ENCODE measurements at regions not wholly inside any gene's neighbourhood (a gene's known extent, or its start where the extent isn't known, plus 50 kb on each side); places are given as distances from the start of the nearest gene placed in this dataset.

DNA sequence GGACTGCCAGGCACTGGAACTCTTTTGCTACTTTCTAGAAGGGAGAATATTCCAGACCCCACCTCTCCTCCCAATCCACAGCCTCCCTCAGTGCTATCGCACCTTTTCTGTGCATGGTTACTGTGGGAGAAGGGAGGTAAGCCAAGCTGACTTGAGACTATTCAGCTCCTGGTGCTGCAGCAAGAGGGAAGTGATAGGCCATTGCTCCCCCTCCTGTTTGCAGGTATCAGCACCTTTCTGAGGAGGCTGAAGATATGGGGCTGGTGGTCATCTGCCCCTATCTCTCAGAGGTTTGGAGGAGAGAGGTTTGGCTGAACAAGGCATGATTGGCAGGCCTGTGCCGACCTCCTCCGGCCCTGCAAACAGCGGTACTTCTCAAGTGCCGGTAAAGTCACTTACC is 103.3 kb upstream of the GATB start:
- no peak overlapping the region for H3K27ac ChIP-seq
- H3K36me3 ChIP-seq, result no peaks in the 10 kb centered on the region
- TF ChIP-seq, protein P1, sequence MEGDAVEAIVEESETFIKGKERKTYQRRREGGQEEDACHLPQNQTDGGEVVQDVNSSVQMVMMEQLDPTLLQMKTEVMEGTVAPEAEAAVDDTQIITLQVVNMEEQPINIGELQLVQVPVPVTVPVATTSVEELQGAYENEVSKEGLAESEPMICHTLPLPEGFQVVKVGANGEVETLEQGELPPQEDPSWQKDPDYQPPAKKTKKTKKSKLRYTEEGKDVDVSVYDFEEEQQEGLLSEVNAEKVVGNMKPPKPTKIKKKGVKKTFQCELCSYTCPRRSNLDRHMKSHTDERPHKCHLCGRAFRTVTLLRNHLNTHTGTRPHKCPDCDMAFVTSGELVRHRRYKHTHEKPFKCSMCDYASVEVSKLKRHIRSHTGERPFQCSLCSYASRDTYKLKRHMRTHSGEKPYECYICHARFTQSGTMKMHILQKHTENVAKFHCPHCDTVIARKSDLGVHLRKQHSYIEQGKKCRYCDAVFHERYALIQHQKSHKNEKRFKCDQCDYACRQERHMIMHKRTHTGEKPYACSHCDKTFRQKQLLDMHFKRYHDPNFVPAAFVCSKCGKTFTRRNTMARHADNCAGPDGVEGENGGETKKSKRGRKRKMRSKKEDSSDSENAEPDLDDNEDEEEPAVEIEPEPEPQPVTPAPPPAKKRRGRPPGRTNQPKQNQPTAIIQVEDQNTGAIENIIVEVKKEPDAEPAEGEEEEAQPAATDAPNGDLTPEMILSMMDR (IDR thresholded peaks at IDR 0.05), result no peak
- H3K27me3 ChIP-seq, result no peaks in the 10 kb centered on the region
- no peak overlapping the region for H3K4me3 ChIP-seq
- DNase-seq, result no peak
- intact Hi-C loops (cut with DNase I; ENCODE audit: low total_unique reads), result no loop called here
- no peaks in the 10 kb centered on the region for H3K9me3 ChIP-seq
- no peaks in the 10 kb centered on the region for H3K4me1 ChIP-seq

DNA sequence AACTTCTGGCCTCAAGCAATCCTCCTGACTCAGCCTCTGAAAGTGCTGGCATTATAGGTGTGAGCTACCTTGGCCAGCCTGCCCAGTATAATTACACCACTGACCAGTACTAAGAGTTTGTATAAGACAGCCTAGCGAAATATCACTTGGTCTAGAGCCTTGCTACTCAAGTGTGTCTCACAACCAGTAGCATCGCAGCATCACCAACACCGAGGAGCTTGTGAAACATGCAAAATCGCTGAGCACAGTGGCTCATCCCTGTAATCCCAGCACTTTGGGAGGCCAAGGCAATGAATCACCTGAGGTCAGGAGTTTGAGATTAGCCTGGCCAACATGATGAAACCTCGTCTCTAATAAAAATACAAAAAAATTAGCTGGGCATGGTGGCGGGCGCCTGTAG is 102.0 kb upstream of the GATB start:
- TF ChIP-seq, protein P1 (IDR thresholded peaks at IDR 0.05), result no peak
- Histone ChIP-seq H3K9me3 (no peaks in the 10 kb centered on the region), H3K4me3 (no peak overlapping the region), H3K36me3 (no peaks in the 10 kb centered on the region), H3K27ac (no peak overlapping the region), H3K27me3 (no peaks in the 10 kb centered on the region), H3K4me1 (no peaks in the 10 kb centered on the region)
- no peak for DNase-seq
- intact Hi-C loops (cut with DNase I; ENCODE audit: low total_unique reads), result no loop called here

DNA sequence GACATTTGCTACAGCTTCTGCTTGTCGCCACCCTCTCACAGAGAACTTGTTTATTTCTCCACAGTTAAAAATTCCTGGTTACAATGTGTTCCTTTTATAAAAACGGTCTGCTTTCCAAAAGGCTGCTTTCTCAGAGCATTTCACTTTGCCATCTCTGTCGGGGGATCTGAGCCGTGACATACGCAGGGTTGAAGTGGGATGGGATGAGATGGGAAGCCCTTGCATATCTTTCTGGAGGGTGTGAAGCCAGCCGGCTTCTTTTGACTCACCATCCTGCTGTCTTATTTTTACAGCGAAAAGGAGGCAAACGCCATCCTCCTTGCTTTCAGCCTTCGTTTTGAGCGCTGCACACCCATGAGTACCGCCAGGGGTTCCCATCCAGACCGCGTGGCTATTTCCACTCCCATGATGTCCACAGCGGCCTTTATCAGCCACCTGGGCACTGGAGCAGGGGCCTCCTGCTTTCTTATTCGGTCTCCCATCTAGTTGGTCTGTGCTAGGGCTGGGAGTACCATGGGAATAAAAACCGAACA is 99.8 kb upstream of the GATB start:
- Histone ChIP-seq H3K27me3 (no peaks in the 10 kb centered on the region), H3K9me3 (no peaks in the 10 kb centered on the region), H3K36me3 (no peaks in the 10 kb centered on the region), H3K27ac (no peak overlapping the region), H3K4me3 (no peak overlapping the region), H3K4me1 (no peaks in the 10 kb centered on the region)
- TF ChIP-seq, protein P1 (IDR thresholded peaks at IDR 0.05), result no peak
- no peak for DNase-seq
- intact Hi-C loops (cut with DNase I; ENCODE audit: low total_unique reads), result no loop called here

DNA sequence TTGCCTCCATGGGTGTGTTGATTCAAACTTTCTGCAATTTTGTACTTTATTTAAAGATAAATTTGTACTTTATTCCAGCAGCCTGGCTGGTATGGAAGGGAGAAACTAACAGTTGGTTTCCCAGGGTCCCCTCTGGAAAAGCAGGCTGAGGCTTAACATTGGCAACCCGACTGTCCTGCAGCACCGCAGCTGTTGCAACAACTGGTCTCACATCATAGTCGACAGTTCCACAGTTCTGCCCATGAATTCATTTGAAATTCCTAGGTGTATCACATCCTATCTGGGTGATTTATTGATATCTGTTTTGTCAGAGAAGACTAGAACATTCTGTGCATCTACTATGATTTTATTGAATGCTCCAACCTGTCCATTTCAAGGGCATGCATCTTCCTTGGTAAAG is 98.8 kb upstream of the GATB start:
- H3K27me3 ChIP-seq, result no peaks in the 10 kb centered on the region
- intact Hi-C loops (cut with DNase I; ENCODE audit: low total_unique reads), result no loop called here
- no peaks in the 10 kb centered on the region for H3K4me1 ChIP-seq
- no peak for DNase-seq
- H3K27ac ChIP-seq, result no peak overlapping the region
- TF ChIP-seq, protein P1 (IDR thresholded peaks at IDR 0.05), result no peak
- H3K4me3 ChIP-seq, result no peak overlapping the region
- H3K9me3 ChIP-seq, result no peaks in the 10 kb centered on the region
- H3K36me3 ChIP-seq, result no peaks in the 10 kb centered on the region

DNA sequence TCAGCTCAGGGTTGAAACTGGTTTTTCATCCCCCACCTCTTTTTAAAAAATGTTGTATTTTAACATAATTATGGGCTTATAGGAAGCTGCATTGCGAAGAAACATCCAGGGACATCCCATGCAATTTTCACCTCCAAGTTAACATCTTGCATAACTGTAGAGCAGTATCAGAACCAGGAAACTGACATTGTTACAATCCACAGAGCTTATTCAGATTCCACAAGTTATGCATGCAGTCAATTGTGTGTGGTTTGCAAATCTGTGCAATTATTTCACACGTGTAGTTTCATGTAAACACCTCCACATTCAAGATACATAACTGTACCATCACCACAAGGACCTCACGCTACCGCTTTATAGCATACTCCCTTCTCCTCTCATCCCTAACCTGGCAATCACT is 97.5 kb upstream of the GATB start:
- Histone ChIP-seq H3K27ac (no peak overlapping the region), H3K4me1 (no peaks in the 10 kb centered on the region), H3K36me3 (no peaks in the 10 kb centered on the region), H3K4me3 (no peak overlapping the region), H3K27me3 (no peaks in the 10 kb centered on the region), H3K9me3 (no peaks in the 10 kb centered on the region)
- TF ChIP-seq, protein P1 (IDR thresholded peaks at IDR 0.05), result no peak
- intact Hi-C loops (cut with DNase I; ENCODE audit: low total_unique reads), result no loop called here
- DNase-seq, result no peak

DNA sequence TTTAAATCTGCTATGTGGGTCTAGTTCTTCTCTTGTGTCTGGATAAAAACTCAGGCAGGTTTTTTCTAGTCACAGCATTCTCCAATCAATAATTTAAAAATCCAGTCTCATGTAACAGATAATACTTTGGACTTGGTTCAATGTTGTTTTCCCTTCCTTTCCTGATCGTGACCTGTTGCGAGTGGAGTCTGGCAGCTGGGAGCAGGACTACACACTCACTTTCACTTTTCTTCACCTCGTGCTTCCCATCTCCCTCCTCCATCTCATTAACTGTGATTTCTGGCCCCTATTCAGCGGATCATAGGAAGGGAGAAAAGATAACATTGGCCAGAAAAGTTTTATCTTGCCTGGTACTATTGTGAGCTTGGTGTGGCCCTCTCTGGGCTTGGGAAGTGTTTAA is 96.6 kb upstream of the GATB start:
- TF ChIP-seq, protein P1 (IDR thresholded peaks at IDR 0.05), result no peak
- intact Hi-C loops (cut with DNase I; ENCODE audit: low total_unique reads), result no loop called here
- no peaks in the 10 kb centered on the region for H3K27me3 ChIP-seq
- no peak overlapping the region for H3K27ac ChIP-seq
- DNase-seq, result no peak
- no peak overlapping the region for H3K4me3 ChIP-seq
- no peaks in the 10 kb centered on the region for H3K9me3 ChIP-seq
- no peaks in the 10 kb centered on the region for H3K36me3 ChIP-seq
- H3K4me1 ChIP-seq, result no peaks in the 10 kb centered on the region
